ENCODE measurements at regions not wholly inside any gene's neighbourhood (a gene's known extent, or its start where the extent isn't known, plus 50 kb on each side); places are given as distances from the start of the nearest gene placed in this dataset.

DNA sequence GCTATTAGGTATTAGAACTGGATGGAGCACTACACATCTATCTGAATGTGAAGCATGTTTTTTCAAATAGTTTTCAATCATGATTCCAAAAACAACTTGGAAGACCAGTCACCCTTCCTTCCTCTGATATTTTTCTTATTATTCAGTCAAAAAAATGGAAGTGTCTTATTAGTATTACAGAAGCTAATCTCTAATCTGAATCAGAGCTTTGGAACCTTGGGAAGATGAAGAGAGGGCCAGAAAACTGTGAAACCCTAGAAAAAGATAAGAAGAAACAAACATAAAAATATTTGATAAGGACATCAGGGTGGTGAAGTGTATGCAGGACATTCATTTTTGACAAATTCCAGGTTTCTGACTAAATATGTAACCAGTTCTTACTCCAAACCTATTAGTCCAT, 166.3 kb upstream of the PRSS16 start:
- H3K4me3 ChIP-seq = no peak overlapping the region
- no peaks in the 10 kb centered on the region for H3K9me3 ChIP-seq
- no peaks in the 10 kb centered on the region for H3K36me3 ChIP-seq
- intact Hi-C loops (cut with DNase I) = no loop called here
- DNase-seq = no peak
- no peak overlapping the region for H3K27ac ChIP-seq
- no peak for TF ChIP-seq EP300 (IDR thresholded peaks at IDR 0.05)
- TF ChIP-seq, protein P1, sequence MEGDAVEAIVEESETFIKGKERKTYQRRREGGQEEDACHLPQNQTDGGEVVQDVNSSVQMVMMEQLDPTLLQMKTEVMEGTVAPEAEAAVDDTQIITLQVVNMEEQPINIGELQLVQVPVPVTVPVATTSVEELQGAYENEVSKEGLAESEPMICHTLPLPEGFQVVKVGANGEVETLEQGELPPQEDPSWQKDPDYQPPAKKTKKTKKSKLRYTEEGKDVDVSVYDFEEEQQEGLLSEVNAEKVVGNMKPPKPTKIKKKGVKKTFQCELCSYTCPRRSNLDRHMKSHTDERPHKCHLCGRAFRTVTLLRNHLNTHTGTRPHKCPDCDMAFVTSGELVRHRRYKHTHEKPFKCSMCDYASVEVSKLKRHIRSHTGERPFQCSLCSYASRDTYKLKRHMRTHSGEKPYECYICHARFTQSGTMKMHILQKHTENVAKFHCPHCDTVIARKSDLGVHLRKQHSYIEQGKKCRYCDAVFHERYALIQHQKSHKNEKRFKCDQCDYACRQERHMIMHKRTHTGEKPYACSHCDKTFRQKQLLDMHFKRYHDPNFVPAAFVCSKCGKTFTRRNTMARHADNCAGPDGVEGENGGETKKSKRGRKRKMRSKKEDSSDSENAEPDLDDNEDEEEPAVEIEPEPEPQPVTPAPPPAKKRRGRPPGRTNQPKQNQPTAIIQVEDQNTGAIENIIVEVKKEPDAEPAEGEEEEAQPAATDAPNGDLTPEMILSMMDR (IDR thresholded peaks at IDR 0.05) = no peak
- TF ChIP-seq POLR2A (IDR thresholded peaks at IDR 0.05) = no peak
- peaks cover 2% of the 10 kb centered on the region for H3K4me1 ChIP-seq (ENCODE audit: insufficient read depth)
- no peaks in the 10 kb centered on the region for H3K27me3 ChIP-seq

DNA sequence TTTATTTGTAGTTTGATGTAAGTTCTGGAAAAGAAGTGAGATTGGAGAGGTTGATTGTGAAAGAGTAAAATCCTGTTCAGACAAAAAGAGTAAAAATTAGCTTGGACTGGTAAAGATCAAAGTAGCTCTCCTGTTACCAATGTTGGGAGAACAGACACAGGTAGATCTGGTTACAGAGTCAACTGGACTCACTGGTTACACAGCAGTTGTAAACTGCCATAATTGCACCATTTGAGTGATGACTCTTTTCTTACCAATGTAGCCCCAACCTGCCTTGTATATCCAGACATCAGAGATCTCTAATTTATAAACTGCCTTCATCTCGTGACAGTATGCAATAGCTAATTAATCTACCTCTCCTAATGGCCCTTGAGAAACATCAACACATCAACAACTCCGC, 165.6 kb upstream of the PRSS16 start:
- H3K36me3 ChIP-seq = no peaks in the 10 kb centered on the region
- intact Hi-C loops (cut with DNase I) = no loop called here
- 32 to 46% (median 42%) methylated on average over 2 of the region's 2 CpGs for WGBS, 3 donors
- H3K27ac ChIP-seq = no peak overlapping the region
- no peak for DNase-seq
- peaks cover 2% of the 10 kb centered on the region for H3K4me1 ChIP-seq (ENCODE audit: insufficient read depth)
- TF ChIP-seq EP300 (IDR thresholded peaks at IDR 0.05) (no peak), POLR2A (IDR thresholded peaks at IDR 0.05) (no peak)
- TF ChIP-seq, protein P1 (IDR thresholded peaks at IDR 0.05) = no peak
- H3K9me3 ChIP-seq = no peaks in the 10 kb centered on the region
- no peaks in the 10 kb centered on the region for H3K27me3 ChIP-seq
- H3K4me3 ChIP-seq = no peak overlapping the region

DNA sequence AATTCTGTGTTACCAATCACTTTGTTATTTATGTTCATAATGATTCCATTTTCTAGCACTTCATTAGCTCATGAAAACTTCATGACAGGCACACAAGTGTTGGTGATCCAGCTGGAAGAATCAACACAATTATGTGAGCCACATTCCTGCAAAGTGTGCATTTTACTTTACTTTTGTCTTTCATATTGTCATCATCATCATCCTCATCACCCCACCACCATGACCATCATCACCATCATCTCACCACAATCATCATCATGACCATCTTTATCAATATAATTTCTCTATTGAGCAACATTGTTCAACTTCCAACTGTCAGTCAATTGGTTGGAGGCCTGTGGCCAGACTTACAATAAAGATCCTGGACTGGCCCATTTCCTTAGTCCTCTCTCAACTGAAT, 159.4 kb upstream of the PRSS16 start:
- intact Hi-C loops (cut with DNase I) = no loop called here
- H3K27me3 ChIP-seq = peaks cover 2% of the 10 kb centered on the region
- H3K9me3 ChIP-seq = no peaks in the 10 kb centered on the region
- H3K36me3 ChIP-seq = no peaks in the 10 kb centered on the region
- no peak for DNase-seq
- H3K4me3 ChIP-seq = no peak overlapping the region
- no peaks in the 10 kb centered on the region for H3K4me1 ChIP-seq (ENCODE audit: insufficient read depth)
- TF ChIP-seq EP300 (IDR thresholded peaks at IDR 0.05) (no peak), POLR2A (IDR thresholded peaks at IDR 0.05) (no peak)
- TF ChIP-seq, protein P1 (IDR thresholded peaks at IDR 0.05) = no peak
- no peak overlapping the region for H3K27ac ChIP-seq

- no peaks in the 10 kb centered on the region for H3K4me1 ChIP-seq (ENCODE audit: insufficient read depth)
- H3K27me3 ChIP-seq = peaks cover 2% of the 10 kb centered on the region
- H3K9me3 ChIP-seq = no peaks in the 10 kb centered on the region
- no peaks in the 10 kb centered on the region for H3K36me3 ChIP-seq
- intact Hi-C loops (cut with DNase I) = loop anchor here in 1 of 4 donors (5.0 kb wide), 1 partner anchor 1506 kb away; no protein-coding TSS in a partner anchor
- H3K27ac ChIP-seq = no peak overlapping the region
- 1% methylated on average over 27 of the region's 27 CpGs for WGBS, 3 donors
- TF ChIP-seq POLR2A (IDR thresholded peaks at IDR 0.05) (no peak), EP300 (IDR thresholded peaks at IDR 0.05) (no peak)
- TF ChIP-seq, protein P1 (IDR thresholded peaks at IDR 0.05) = no peak
- no peak for DNase-seq
- H3K4me3 ChIP-seq = no peak overlapping the region
Observed at GRCh38 chr6:27091661-27092315, 155.7 kb upstream of the PRSS16 start.

Data from ovary (tissue), 7 donors.